Epithelial cell of proximal tubule (primary cell): ENCODE measurements at regions not wholly inside any gene's neighbourhood (a gene's known extent, or its start where the extent isn't known, plus 50 kb on each side); places are given as distances from the start of the nearest gene placed in this dataset.

Source experiments
- DNase-seq: peaks from one replicate; pipeline ENCODE4 v3.0.0-alpha.2; 2011; ENCODE audit warnings: low read depth
- H3K4me3 ChIP-seq: 2 replicates; pipeline ENCODE4 v1.5.1; 2011; ENCODE audit warnings: low read depth, mild to moderate bottlenecking, low read length
- CTCF ChIP-seq: conservative IDR thresholded peaks from 2 replicates; pipeline ENCODE4 v1.5.1; 2012; ENCODE audit warnings: low read depth, mild to moderate bottlenecking, low read length

GRCh38 chr4:63460075-63460474 lies 949.2 kb downstream of the TECRL start:
- H3K4me3 ChIP-seq, result no peak overlapping the region
- no peak for TF ChIP-seq CTCF
- no peak for DNase-seq

GRCh38 chr4:63459329-63459728 lies 949.9 kb downstream of the TECRL start:
- no peak for DNase-seq
- no peak overlapping the region for H3K4me3 ChIP-seq
- TF ChIP-seq CTCF, result no peak

- no peak for DNase-seq
- no peak overlapping the region for H3K4me3 ChIP-seq
- TF ChIP-seq CTCF, result no peak
Observed at GRCh38 chr4:63458010-63458409, 951.2 kb downstream of the TECRL start.

GRCh38 chr4:63440236-63440635 lies 969.0 kb downstream of the TECRL start:
- TF ChIP-seq CTCF, result no peak
- no peak for DNase-seq
- no peak overlapping the region for H3K4me3 ChIP-seq

- no peak overlapping the region for H3K4me3 ChIP-seq
- no peak for DNase-seq
- TF ChIP-seq CTCF, result no peak
Observed at GRCh38 chr4:63430105-63430504, 979.1 kb downstream of the TECRL start.

- H3K4me3 ChIP-seq, result no peak overlapping the region
- no peak for TF ChIP-seq CTCF
- no peak for DNase-seq
Observed at GRCh38 chr4:63396269-63396668, 1013.0 kb downstream of the TECRL start.

- no peak for TF ChIP-seq CTCF
- DNase-seq, result no peak
- H3K4me3 ChIP-seq, result no peak overlapping the region
Observed at GRCh38 chr4:63393544-63393943, 1015.7 kb downstream of the TECRL start.
